ENCODE measurements at regions not wholly inside any gene's neighbourhood (a gene's known extent, or its start where the extent isn't known, plus 50 kb on each side); places are given as distances from the start of the nearest gene placed in this dataset.

DNA sequence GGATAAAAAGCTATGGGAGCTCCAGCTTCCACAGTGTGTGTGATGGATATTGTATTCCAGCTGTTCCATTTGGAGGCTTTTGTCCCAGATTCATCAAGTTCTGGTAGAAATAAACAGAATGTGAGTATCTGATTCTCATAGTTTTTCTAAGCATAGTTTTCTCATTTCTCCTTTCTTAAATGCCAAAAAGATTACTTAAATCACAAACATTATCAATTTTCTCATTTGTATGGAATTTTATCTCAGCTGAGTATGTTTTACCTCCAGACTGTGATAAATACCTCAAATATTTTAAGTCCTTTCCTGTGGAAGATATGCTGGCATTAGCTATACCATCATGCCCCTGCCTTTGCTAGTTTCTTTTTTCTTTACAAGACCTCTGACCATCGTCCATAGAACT lies 767.3 kb downstream of the TFAP2A start:
- no peak for DNase-seq
- H3K4me3 ChIP-seq = peak overlapping the region; percentile 0; the same call in 1 of the 2 replicates
- H3K27me3 ChIP-seq = no peaks in the 10 kb centered on the region
- H3K4me1 ChIP-seq = peaks cover 46% of the 10 kb centered on the region
- no peaks in the 10 kb centered on the region for H3K9me3 ChIP-seq (replicated peaks)
- peak overlapping the region; percentile 91 for H3K27ac ChIP-seq
- H3K36me3 ChIP-seq = no peaks in the 10 kb centered on the region

DNA sequence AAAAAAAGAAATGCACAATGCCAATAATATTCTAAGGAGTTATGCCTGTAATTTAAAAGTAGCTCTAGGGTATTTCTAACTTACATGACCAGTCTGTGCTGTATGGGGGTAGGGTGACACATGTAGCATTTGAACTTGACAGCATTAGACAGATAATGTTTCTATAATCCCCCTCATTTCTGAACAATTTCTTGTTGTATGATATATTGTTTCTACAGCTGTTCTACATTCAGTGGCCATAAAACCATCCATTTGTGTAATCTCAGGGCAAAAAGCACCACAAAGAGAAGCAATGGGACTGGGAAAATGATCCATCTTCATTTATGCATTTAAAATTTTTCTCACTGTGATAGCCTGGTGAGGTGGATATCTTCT lies 767.8 kb downstream of the TFAP2A start:
- no peaks in the 10 kb centered on the region for H3K9me3 ChIP-seq (replicated peaks)
- no peaks in the 10 kb centered on the region for H3K36me3 ChIP-seq
- no peaks in the 10 kb centered on the region for H3K27me3 ChIP-seq
- no peak overlapping the region for H3K4me3 ChIP-seq
- H3K27ac ChIP-seq = peak overlapping the region; percentile 91
- peak; percentile 53 to 86 for DNase-seq
- H3K4me1 ChIP-seq = peaks cover 49% of the 10 kb centered on the region

DNA sequence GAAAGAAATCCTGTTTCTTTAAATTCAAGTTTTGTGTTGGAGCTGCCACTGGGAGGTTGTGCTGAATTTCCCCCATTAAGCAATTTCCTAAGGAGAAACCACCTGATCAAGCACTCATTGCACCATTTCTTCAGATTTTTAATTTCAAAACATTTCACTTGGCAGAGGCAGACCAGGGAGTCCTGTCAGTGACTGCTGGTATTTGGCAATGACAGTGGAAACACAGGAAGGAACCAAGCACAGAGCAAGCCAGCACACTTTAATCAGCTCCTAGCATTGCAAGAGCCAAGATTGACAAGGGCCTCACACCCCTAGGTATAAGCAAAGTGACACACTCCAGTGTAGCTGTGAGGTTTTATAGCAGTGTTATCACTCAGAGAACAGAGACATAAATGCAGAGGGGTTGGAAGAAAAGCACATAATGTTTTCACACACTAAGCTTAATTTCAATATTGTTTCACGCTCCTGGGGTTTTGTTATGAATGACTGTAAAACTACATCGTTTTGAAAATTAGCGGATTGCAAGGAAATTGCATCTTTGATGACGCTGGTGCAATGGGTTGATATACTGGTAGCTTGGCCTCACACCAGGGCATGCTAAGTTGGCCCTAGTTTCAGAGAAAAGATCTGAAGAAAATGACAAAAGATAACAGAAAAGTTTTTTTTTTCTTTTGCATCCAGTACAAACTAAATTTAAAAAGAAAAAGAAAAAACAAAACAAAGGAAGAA lies 768.4 kb downstream of the TFAP2A start:
- no peak overlapping the region for H3K4me3 ChIP-seq
- no peaks in the 10 kb centered on the region for H3K36me3 ChIP-seq
- H3K4me1 ChIP-seq = peaks cover 49% of the 10 kb centered on the region
- H3K27me3 ChIP-seq = no peaks in the 10 kb centered on the region
- H3K9me3 ChIP-seq (replicated peaks) = no peaks in the 10 kb centered on the region
- DNase-seq = peak in 1 of 2 experiments; percentile 48
- H3K27ac ChIP-seq = peak overlapping the region; percentile 91

DNA sequence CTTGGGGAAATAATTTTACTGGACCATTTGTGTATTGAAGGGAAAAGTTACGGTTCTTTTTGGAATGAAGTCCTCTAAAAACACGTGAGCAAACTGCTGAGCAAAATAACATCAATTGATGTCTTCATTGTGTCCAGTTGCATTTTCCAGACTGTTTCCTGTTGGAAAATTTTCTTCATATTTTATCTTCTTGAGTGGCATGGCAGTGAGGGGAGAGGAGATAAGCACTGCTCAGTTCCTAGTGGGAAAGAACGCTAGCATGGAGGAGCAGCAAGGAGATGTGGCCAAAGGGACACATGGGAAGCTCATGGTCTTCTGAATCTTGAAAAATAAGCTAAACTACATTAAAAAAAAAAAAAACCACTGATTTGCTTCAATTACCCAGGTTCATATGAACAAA lies 776.0 kb downstream of the TFAP2A start:
- Histone ChIP-seq H3K27me3 (no peaks in the 10 kb centered on the region), H3K4me1 (peaks cover 8% of the 10 kb centered on the region; the same call in 1 of the 2 replicates), H3K36me3 (no peaks in the 10 kb centered on the region), H3K9me3 (replicated peaks) (no peaks in the 10 kb centered on the region), H3K4me3 (no peak overlapping the region), H3K27ac (no peak overlapping the region)
- DNase-seq = no peak

DNA sequence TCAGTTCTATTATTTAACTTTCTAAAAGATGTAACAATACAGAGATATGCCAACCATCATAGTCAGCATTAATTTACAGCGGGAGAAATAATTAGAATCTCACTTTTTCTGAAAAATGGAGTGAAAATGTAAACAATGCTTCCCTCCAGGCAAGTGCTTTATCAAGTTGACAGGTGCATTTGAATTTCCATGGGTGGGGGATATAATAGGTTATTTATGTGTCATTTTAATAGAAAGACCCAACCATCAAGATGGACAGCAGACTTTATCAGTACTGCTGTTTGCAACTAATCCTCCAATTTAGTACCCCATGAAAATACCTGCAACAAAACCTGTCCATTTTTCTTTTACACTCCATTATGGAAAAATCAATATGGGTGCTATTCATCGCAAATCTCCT lies 780.1 kb downstream of the TFAP2A start:
- no peak for DNase-seq
- H3K4me3 ChIP-seq = no peak overlapping the region
- H3K27me3 ChIP-seq = no peaks in the 10 kb centered on the region
- no peaks in the 10 kb centered on the region for H3K9me3 ChIP-seq (replicated peaks)
- 0 out of 2 replicates have a peak, but pooled peaks cover 4% of the 10 kb centered on the region for H3K4me1 ChIP-seq
- H3K36me3 ChIP-seq = no peaks in the 10 kb centered on the region
- H3K27ac ChIP-seq = no peak overlapping the region

DNA sequence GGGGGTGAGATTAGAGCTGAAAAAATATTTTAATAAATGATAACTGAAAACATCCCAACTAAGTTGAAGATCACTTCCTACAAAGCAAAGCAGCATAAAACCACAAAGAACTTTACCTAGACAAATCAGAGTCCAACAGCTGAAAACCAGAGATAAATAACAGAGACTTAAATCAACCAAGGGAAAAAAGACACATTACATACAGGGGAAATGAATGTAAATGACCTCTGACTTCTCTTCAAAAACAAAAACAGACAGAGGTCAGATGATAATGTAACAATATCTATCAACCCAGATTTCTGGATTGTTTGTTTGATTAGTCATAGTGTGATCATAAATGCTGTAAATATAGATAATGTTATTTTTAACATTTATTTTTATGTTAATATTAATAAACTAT lies 782.8 kb downstream of the TFAP2A start:
- no peak for DNase-seq
- H3K27me3 ChIP-seq = no peaks in the 10 kb centered on the region

DNA sequence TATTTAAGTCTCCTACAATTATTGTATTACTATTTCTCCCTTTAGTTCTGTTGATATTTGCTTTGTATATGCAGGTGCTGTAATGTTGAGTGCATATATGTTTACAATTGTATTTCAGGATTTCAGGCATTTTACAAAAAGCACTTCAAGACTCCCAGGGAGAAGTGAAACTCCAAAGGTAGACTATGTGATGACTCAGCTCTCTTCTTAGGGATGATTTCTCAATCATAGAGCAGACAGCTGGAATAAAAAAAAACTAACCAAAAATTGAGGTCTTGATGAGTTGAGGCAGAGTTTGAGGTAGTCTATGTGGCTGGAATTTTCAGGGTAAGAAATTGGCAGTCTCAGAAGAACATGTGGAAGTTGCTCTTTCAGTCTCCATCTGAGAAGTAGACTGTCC lies 786.1 kb downstream of the TFAP2A start:
- H3K27me3 ChIP-seq = no peaks in the 10 kb centered on the region
- no peak overlapping the region for H3K27ac ChIP-seq
- H3K4me3 ChIP-seq = no peak overlapping the region
- H3K9me3 ChIP-seq (replicated peaks) = no peaks in the 10 kb centered on the region
- no peaks in the 10 kb centered on the region for H3K36me3 ChIP-seq
- peaks cover 4% of the 10 kb centered on the region; the same call in 1 of the 2 replicates for H3K4me1 ChIP-seq
- DNase-seq = no peak

More for the DNA sequence above, 782.8 kb downstream of the TFAP2A start:
- no peaks in the 10 kb centered on the region for H3K36me3 ChIP-seq
- no peaks in the 10 kb centered on the region for H3K9me3 ChIP-seq (replicated peaks)
- H3K4me1 ChIP-seq = peaks cover 4% of the 10 kb centered on the region; the same call in 1 of the 2 replicates
- no peak overlapping the region for H3K27ac ChIP-seq
- no peak overlapping the region for H3K4me3 ChIP-seq

DNA sequence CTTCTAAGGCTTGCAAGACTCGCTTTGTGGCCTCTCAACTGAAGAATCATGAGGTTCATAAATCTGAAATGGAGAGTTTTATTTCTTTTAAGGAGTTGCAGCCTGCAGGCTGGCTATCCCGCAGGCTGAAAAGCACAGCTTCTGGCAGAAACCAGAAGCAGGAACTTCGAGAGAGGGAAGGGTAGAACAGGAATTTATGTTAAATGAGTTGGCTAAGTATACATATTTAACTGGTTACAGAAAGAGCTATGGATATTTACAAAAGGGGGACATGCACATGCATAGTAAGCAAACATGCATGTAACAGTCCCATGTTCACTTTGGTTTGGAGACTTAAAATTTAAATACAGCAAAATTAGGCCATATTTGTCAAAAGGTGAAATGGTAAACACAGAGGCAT lies 787.0 kb downstream of the TFAP2A start:
- H3K27me3 ChIP-seq = no peaks in the 10 kb centered on the region
- no peak overlapping the region for H3K4me3 ChIP-seq
- H3K36me3 ChIP-seq = no peaks in the 10 kb centered on the region
- H3K27ac ChIP-seq = no peak overlapping the region
- H3K4me1 ChIP-seq = peaks cover 4% of the 10 kb centered on the region; the same call in 1 of the 2 replicates
- H3K9me3 ChIP-seq (replicated peaks) = no peaks in the 10 kb centered on the region
- DNase-seq = no peak

DNA sequence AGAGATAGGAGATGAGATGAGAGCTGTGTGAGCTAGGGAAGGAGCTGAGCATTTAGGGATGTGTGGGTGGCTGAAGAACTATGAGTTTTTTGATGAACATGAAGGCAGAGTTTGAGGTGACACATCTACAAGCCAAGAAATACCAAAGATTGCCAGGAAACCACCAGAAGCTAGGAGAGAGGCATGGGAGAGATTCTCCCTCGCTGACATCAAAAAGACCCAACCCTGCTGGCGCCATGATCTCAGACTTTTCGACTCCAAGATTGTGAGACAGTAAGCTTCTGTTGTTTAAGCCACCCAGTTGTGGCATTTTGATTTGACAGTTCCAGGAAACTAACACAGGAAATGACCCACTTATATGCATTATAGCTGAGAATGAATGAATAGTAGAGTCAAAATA lies 790.9 kb downstream of the TFAP2A start:
- Histone ChIP-seq H3K36me3 (no peaks in the 10 kb centered on the region), H3K27ac (no peak overlapping the region), H3K4me3 (no peak overlapping the region), H3K4me1 (no peaks in the 10 kb centered on the region; the same call in none of the 2 replicates), H3K9me3 (replicated peaks) (no peaks in the 10 kb centered on the region), H3K27me3 (no peaks in the 10 kb centered on the region)
- no peak for DNase-seq

DNA sequence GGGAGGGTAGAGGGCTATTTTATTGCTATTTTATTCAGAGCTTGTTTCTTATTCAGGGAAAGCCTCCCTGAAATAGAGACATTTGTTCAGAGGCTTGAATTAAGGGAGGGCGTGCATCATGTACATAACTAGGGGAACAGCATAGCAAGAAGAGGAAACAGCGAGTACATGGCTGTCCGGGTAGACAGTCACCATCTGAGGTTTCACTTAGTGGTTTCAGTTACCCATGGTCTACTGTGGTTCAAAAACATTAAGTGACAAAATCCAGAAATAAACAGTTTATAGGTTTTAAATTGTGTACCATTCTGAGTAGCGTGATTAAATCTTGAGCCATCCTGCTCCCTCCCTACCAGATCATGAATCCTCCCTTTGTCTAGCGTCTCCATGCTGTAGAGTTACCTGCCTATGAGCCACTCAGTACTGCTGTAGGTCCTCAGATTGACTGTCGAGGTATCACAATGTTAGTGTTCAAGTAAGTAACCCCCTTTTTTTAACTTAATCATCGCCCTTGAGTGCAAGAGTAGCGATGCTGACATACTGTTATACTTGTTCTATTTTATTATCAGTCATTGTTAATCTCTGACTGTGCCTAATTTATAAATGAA lies 791.5 kb downstream of the TFAP2A start:
- Histone ChIP-seq H3K36me3 (no peaks in the 10 kb centered on the region), H3K9me3 (replicated peaks) (no peaks in the 10 kb centered on the region), H3K27ac (no peak overlapping the region), H3K4me1 (no peaks in the 10 kb centered on the region; the same call in 1 of the 2 replicates), H3K4me3 (no peak overlapping the region), H3K27me3 (no peaks in the 10 kb centered on the region)
- no peak for DNase-seq

DNA sequence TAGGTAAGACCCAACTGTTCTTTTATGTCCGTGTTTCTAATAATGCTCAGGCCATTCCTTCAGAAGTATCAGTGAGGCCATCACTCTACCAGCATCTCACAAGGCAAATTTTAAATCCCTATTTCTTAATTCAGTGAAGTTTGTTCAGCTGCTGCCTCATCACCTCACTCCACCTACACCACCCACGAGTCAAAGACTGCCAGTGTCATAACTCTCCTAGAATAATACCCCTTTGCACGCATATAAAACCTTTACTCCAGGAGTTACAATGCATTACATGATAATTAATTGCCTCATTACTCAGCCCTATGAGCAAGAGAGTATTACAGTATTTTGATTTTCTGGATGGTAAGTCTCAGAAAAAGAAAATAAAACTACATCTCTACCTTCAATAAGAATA lies 793.6 kb downstream of the TFAP2A start:
- peak in 1 of 2 experiments; percentile 32 for DNase-seq
- Histone ChIP-seq H3K27ac (no peak overlapping the region), H3K9me3 (replicated peaks) (no peaks in the 10 kb centered on the region)

DNA sequence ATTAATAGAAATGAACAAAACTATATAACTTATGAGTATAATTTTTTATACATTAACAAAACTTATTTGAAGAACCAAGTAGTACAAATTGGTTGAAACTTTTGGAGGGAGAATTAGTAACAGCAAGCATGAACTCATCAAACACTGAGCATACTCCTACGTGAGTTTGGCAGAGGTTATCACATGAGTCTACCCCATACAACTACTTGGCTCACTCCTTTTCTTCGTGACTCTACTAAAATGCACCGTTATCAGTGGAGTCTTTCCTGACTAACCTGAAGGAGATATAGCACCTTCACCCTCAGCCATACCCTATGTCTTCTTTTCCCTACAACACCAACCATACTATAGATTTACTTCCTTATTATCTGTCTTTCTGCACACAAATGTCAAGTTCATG lies 794.2 kb downstream of the TFAP2A start:
- H3K4me3 ChIP-seq = no peak overlapping the region
- no peaks in the 10 kb centered on the region for H3K9me3 ChIP-seq (replicated peaks)
- H3K4me1 ChIP-seq = no peaks in the 10 kb centered on the region; the same call in 1 of the 2 replicates
- H3K27me3 ChIP-seq = no peaks in the 10 kb centered on the region
- no peak for DNase-seq
- H3K27ac ChIP-seq = no peak overlapping the region
- no peaks in the 10 kb centered on the region for H3K36me3 ChIP-seq

More for the DNA sequence above, 793.6 kb downstream of the TFAP2A start:
- H3K36me3 ChIP-seq = no peaks in the 10 kb centered on the region
- H3K4me1 ChIP-seq = no peaks in the 10 kb centered on the region; the same call in 1 of the 2 replicates
- H3K4me3 ChIP-seq = no peak overlapping the region
- no peaks in the 10 kb centered on the region for H3K27me3 ChIP-seq

DNA sequence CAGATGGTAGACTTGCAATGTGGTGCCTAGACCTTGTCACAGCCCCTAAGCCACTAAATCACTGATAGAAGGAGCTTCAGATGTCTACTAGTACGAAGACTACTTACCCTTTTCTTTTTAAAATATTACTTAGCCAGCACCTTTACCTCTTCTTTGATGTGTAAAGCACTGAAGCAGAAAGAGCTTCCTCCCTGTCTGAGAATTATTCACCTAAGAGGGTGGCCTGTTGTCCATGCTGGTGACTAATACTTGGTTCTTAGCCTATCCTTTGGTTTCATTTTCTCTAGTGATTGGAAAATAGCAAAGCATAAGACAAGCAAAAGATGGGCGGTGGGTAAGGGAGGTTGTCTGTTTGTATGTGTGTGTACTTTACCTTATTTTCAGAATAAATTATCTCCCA lies 794.6 kb downstream of the TFAP2A start:
- no peaks in the 10 kb centered on the region for H3K9me3 ChIP-seq (replicated peaks)
- no peaks in the 10 kb centered on the region; the same call in 1 of the 2 replicates for H3K4me1 ChIP-seq
- H3K27ac ChIP-seq = no peak overlapping the region
- no peak overlapping the region for H3K4me3 ChIP-seq
- H3K27me3 ChIP-seq = no peaks in the 10 kb centered on the region
- H3K36me3 ChIP-seq = no peaks in the 10 kb centered on the region
- no peak for DNase-seq

DNA sequence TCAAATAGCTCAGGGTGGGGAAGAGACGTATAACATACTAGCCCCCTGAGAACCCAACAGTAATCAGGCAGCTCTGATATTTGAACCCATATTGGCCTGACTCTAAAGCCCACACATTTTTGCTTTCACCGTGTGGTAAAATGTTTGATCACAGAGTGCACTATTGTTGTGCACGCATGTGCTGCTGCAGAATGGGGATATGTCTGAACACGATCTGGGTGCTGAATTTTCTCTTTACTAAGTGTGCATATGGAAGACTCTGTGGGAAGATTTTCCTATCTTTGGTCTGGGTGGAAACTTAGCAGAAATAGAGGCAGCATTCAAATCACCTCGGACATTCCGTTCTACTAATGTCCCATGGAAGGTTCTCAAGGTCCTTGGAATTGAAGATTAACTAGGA lies 800.1 kb downstream of the TFAP2A start:
- H3K9me3 ChIP-seq (replicated peaks) = no peaks in the 10 kb centered on the region
- H3K27ac ChIP-seq = no peak overlapping the region
- H3K36me3 ChIP-seq = no peaks in the 10 kb centered on the region
- H3K4me1 ChIP-seq = no peaks in the 10 kb centered on the region
- DNase-seq = no peak
- no peak overlapping the region for H3K4me3 ChIP-seq
- H3K27me3 ChIP-seq = no peaks in the 10 kb centered on the region

DNA sequence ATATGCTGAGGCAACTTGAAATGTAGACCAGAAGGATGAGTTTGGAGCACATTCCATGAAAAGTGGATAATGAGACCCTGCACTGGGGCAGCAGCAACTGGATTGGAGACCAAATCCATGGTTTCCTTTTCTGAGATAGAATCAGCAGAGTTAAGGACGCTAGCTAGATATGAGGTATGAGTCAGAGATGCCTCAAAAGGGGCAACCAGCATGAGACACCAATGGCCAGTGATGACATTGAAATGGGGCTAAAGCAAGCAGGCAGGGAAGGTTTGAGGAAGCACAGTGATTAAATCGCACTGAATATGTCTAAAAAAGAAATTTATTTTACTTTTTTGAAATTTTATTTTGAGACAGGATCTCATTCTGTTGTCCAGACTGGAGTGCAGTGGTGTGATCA lies 802.4 kb downstream of the TFAP2A start:
- DNase-seq = no peak
- H3K27me3 ChIP-seq = no peaks in the 10 kb centered on the region
- H3K9me3 ChIP-seq (replicated peaks) = no peaks in the 10 kb centered on the region
- no peaks in the 10 kb centered on the region for H3K36me3 ChIP-seq
- no peaks in the 10 kb centered on the region for H3K4me1 ChIP-seq
- H3K4me3 ChIP-seq = no peak overlapping the region
- no peak overlapping the region for H3K27ac ChIP-seq
